GM21576 (cell line): ENCODE measurements at regions not wholly inside any gene's neighbourhood (a gene's known extent, or its start where the extent isn't known, plus 50 kb on each side); places are given as distances from the start of the nearest gene placed in this dataset.

ENCODE experiments used
- ATAC-seq: cut with Tn5 transposase; IDR thresholded peaks from one replicate; pipeline ENCODE4 v1.9.1; 2021; ENCODE audit warnings: mild to moderate bottlenecking, moderate library complexity; ENCODE audit not compliant: unreplicated experiment

DNA sequence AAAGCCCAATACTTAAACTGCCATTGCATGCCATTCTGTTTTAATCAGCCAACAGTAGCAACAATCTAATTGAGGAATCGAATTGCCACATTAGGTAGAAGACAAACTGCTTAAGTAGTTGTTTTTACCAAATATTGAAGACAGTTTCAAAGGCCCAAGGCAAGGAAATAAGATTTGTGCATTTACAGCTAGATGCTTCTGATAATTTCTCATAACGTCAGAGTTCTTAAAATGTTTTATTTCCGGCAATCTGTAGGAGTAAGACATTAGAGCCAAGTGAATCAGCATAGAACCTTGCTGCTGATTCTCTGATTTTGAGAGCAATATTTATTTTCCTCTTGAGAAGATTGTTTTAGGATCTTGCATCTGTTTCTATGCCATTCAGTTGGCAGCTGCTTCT, 174.3 kb downstream of the RBM43 start:
- no peak for ATAC-seq

DNA sequence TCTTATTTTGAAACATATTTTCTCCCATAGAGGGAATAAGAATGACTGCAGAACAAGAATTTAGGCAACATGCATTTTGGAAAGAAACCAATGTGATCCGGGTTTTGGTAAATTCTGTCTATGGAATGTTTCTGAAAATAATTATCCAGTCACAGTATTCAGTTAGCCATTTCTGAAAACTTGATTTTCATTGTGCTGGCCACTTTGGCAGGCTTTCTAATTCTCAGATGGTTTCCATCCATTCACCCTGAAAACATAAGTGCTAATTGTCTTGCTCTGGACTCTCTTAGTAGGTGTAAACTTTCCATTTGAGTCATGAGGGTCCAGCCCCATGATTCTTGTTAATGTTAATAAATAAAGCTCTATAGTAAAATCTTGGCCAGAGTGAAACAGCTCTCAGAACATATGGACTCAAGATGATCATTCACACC, 176.5 kb downstream of the RBM43 start:
- no peak for ATAC-seq

DNA sequence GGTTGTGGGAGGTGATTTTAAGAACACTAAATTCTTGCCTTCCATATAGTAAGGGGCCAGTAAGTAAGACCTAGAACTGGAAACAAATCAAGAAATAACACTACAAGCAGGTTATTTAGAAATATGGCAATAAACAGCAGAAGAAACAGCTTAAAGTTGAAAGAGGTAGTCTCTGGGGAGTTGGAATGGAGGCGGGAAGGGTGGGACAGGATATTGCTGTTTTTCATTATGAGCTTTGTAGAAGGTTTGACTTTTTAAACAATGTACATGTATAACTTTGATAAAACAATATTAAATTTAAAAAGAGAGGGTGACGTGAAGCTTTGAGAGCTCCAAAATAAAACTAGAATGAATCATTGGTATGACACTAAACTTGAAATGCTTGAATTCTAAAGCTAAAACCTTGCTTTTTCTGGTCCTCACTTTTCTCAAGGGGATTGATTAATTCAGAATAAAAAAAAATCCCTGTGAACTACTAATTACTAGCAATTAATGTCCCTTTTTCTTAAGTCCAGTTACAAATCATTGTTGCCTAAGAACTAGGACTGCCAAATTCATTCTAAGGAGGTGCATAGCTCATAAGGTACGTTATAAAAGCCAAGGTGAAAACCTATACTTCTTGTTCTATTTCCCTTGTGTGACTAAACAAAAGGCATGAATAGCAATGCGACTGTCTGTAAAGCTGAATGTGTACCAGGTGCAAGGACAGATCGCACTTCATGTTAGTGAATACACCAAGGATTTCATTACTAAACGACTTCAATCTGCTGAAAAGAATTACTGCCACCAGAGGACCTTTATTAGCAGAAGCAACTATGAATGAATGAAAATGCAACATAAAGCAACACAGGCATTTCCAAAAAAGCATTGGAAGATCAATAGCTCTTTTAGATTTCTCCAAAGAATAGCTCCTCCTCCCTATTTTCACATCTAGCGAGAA, 177.5 kb downstream of the RBM43 start:
- ATAC-seq, result no peak

DNA sequence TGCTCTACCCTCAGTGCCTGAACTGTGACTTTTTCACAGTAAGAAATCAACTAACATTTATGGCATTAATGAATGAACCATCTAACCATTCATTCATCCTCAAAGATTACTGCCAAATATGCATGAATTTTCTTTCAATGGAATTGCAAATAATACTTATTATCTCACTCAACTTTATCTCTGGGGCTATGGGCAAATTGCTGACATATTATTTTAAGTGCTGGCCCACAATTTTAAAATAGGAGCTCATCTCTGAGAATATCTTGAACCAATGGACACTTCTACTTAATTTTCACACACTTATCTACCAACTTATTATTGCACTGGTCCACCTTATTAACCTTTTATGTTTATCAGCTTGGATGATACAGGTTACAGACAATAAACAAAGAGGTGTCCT, 182.8 kb downstream of the RBM43 start:
- ATAC-seq, result no peak

DNA sequence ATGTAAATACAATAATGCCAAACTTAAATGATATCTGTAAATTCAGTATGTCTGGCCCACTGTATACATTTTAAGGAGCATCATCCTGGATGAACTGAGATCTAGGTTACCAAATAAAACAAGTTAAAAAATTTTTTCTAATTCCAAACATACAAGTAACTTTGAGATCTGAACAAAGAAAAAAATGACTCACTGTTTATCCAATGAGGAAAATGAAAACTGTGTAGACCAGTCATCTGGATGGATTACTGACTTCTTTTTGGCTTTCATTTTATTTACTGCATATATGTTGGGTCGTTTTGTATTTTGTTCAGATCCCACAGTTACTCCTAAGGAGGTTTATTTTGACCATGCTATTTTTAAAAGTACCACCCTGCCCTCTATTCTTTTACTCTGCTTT, 189.8 kb downstream of the RBM43 start:
- ATAC-seq, result no peak

DNA sequence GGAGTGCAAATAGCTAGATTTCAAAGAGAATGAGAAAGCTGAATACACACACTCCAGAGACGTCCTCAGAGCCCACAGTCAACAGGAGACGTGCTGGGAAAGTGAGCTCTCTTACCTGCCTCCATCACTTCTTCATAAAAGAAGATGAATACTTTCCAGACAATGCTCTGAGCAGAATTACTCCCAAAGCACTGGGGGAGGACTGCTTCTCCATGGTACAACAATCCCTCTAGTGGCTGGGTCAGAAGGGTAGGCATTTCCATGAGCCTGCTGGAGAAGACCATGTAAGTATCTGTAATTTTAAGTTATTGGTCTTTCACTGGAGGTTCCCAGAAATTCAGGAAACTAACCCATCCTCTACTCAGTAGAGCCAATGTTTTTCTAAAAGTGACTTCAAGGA, 190.3 kb downstream of the RBM43 start:
- ATAC-seq, result no peak

DNA sequence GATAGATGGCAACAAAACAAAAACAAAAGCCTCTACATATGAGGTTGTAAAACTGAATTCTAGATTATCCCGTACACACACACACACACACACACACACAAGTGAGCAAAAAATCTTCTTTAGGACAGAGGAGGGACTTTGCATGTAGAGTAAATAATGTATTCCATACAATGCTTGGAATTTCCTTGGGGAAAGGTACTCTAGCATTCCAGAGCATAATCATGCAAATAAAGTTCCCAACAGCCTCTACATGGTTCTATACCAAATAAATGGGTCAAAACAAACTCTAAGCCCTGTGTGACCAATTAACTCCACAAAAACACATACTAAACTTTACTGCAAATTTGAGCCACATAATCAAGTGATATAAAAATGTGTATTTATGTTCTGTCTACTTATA, 191.4 kb downstream of the RBM43 start:
- no peak for ATAC-seq

DNA sequence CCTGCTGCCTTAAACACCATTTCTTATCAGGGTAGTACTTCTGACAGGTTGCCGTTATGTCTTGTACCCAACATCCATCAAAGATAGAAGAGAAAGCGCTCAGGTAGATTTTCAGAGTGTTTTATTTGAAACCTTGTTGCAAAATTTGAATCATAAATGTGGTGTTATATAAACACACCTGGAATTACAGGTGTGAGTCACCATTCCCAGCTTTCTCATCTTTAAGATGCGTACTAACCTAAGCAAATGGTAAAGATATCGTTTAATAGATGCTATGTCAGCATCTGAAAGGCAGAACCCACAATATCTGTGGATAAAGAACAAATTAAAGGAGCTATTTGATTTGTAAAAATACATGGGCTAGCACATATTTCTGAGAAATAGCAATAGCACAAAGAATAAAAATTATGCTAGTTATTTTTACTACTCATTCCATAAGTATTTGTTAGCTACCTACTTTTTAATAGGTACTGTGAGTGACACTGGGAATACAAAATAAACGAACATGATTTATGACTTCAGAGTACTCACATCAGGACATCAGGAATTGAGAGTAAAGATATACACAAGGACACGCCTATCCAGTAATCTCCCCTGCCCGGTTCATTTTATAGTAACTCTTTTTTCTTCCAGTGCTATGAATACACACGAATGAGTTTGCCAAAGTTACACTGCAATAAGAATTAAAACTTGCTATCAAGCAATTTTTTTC, 193.8 kb downstream of the RBM43 start:
- ATAC-seq, result no peak

DNA sequence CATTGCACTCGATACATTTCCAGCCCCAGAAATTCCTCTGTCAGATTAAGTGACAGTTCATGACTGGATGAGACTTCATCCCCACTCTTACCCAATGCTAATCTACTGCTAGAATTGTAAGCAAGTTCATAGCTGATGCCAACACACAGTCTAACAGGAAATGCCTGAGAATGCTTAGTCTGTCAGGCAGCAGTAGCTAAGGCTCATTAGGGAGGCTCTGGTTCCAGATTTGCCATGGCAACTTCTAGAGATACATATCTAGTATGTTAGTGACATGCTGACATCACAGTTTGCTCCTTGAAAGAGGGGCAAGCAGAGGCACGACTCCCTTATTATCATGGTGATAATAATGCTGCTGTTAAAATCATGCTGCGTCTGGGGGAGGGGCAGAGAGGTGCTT, 198.4 kb downstream of the RBM43 start:
- ATAC-seq, result no peak

DNA sequence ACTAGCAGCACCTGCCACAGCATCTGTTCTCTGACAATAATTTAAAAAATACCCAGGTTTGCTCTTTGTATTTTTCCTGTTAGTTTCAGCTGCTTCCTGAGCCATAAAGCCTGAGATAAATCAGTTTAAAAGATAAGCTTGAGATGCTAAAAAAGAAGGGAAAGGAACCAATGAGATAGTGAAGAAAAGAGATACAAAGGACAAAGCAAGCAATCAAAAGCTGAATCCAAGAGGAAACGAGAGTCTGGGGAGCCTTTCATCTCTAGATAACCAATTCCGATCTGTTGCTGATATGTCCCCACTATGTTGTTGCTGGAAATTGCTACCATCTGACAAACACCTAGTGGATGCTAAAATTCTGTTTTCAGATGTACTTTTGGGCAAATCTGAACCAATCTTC, 201.4 kb downstream of the RBM43 start:
- ATAC-seq, result no peak

DNA sequence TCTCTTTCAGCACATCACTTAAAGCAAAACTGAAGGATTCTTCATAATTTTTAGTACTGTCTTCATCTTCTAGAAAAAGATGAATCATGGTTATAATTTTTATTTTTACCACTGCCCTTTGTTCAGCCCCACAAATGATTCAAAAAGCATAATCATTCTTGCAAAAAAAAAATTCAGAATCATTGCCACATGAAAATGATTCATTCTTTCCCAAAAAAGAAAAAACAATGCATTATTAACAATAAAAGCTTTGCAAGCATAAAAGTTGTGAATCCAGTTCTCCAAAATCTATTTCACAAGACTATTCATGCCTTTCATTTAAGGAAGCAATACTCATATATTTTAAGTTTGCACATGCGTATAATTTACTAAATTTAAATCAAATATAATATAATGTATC, 204.8 kb downstream of the RBM43 start:
- no peak for ATAC-seq

DNA sequence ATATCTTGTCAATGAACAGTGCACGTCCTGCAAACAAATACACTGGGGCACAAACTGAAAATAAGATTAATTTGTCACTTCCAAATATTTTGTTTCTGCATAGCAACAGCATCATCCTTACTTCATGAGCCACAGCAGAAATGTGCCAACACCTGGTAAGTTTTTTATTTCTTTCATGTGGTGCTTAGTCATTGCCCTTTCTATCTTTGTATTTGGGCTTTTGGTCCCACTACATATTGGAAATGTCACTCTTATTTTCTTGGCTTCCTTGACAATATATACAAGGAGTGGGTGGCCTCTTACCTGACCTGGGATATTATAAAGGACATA, 208.0 kb downstream of the RBM43 start:
- ATAC-seq, result no peak

DNA sequence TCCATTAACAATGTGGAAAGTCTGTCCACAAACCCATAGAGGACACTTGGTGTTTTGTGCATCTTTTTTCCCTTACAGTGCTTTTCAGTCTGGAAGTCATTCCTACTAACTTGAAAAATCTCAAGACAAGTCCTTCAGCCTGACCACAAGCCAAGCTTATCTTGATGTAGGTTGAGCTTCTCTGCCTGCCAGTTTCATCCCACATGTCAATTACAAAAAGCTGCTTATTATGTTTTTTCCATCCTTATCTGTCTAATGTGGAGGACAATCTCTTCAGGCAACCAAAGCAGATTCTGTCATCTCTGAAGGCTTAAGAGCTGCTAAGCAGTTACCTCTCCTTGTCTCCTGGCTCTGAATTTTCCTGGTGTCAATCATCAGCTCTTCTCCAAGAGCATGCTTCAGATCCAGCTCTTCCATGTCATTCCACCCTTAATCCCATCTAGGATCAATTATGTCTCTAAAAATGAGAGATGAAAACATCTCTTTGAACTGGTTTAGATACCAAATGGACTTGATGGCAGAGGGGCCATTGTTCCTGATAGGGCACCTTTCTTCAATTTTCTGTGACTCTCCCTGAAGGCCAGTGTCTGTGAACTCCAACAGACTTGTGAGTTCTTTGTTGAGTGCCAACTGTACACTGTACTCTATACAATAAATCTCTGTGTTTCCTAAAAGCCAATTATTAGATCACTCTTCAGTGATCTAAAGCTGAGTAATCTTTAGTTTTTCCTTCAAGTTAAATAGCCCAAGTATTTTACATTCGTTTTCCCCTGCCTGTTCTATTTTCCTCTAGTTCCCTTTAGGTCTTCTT, 208.6 kb downstream of the RBM43 start:
- ATAC-seq, result no peak

DNA sequence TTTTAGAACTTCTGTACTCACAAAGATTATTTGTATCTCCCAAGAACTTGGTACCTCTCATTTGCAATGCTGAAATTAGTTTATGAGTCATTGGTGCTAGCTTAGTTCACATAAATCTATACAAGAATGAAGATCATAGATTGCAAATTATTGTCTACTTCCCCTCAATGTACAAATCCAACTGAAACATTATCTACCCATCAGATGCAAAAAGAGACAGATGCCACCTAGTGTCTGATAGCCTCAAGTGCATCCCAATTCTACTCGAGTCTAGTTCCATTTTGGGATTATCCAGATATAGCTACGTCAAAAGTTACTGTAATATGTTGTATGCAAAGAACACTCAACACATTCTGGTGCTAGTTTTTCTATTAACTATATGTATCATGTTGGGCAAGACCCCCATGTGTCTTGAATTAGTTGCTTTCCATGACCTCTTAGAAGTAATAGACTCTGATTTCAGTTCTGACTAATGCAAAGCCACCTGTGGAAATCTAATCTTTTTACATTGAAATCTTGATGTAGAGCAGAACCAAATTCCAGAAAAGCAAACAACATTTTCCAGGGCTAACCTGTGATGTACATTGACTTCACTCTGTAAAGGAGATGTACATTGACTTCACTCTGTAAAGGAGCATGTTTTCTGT, 210.0 kb downstream of the RBM43 start:
- peak; percentile 87 for ATAC-seq

DNA sequence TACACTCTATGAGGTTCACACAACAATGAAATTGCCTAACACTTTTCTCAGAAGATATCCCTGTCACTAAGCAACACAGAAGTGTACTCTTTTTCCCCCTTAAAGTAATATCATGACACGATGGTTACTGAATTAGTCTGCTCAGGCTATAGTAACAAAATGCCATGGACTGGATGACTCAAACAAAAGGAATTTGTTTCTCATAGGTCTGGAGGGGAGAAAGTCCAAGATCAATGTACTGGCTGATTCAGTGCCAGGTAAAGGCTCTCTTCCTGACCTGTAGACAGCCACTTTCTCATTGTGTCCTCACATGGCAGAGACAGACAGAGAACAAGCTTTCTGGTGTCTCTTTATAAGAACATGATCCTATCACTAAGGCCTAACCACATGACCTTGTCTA, 211.9 kb downstream of the RBM43 start:
- no peak for ATAC-seq

DNA sequence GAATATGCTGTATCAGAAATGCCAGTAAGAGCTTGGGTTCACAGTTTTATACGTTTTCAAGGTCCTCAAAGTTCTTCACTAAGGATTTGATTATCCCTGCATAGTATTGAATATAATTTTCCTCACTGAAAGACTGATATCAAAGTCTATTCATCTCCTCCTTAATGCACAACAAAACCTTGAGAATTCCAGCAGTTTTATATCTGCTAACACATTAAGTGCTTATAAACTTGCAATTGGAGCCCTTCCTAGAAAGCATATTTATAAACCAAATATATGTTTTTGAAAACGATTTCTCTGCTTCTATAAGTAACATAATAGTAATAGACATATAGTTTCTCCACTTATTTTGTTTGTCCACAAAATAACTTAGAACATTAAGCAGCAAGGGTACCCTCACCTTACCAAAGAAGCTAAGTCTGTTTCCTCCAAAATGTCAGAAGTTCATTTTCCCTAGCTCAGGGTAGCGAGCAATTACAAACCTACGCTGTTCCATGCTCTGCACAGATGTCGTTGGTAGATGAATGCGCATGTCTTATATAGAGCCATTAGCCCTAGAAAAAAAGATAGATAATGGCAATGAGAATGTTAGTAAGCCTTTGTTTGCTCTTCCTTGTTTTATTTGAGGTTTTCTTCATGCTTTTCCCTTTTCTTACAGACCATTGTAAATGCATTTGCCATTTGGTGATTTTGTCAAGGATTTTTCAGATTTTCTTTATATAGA, 213.2 kb downstream of the RBM43 start:
- ATAC-seq, result no peak

DNA sequence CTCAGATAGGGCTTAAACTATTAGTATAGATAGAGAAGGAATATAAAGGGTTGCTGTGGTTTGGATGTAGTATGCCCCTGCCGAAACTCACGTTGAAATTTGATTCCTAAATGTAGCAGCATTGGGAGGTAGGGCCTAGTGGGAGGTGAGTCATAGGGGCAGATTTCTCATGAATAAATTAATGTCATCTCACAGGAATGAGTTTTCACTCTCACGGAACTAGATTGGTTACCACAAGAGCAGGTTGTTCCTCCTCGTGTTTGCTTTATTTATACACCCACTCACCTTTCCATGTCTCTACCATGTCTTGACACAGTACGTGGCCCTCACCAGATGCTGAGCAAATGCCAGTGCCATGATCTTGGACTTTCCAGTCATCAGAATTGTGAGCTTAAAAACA, 218.2 kb downstream of the RBM43 start:
- ATAC-seq, result no peak

DNA sequence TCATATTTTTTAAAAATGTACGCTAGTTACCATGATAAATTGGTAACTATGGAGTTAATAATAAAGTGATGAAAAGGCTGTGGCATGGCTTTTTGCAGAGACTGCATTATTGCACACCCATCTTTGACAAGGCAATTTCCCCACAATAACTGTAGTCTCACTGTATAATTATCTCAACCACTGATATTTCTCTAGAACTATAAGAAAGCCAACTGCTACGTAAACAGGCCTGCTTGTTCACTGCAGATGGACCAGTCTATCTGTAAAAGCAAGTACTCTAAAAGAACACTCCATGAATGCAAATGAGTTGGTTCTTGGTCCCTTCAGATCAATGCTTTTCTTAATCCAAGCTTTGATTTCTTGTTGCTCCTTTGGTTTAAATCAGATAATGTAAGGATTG, 218.7 kb downstream of the RBM43 start:
- ATAC-seq, result no peak

DNA sequence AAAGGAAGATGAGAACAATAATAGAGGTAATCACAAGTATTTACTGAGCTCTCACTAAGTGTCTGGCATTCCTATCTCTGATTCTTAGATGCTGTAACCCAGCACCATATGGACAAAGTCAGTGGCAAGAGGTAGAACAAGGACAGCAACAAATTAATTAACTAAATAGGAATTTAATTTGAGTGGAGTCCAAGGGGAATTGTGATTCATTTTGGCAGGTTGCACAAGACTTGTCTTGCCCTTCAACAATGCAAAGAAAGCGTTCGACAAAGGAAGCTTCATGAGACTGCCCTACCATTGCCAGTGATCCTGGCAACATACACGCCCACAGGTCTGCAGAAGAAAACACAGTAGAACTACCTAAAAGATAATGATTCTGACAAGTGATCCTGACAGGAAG, 221.6 kb downstream of the RBM43 start:
- no peak for ATAC-seq

DNA sequence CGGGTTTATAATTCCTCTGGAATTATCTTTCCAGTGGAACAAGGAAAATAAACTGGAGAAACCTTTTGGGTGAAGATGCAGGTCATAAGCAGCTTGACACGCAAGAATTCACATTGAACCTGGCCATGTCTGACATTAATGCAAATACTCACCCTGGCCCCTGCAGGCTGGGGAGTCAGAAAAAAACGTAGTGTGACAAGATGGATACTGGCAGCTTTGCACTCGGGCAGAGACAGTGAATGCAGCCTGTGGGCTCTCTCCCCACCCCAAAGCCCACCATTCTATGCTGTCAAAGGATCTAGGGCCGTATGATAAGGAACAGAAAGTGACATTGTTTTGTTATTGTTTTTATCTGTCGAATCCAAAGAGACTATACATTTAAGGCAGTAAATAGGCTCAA, 223.1 kb downstream of the RBM43 start:
- no peak for ATAC-seq
